ENCODE measurements at regions not wholly inside any gene's neighbourhood (a gene's known extent, or its start where the extent isn't known, plus 50 kb on each side); places are given as distances from the start of the nearest gene placed in this dataset.
A peak's percentile ranks its signal among the peaks of the same experiment; 100 is the strongest.

DNA sequence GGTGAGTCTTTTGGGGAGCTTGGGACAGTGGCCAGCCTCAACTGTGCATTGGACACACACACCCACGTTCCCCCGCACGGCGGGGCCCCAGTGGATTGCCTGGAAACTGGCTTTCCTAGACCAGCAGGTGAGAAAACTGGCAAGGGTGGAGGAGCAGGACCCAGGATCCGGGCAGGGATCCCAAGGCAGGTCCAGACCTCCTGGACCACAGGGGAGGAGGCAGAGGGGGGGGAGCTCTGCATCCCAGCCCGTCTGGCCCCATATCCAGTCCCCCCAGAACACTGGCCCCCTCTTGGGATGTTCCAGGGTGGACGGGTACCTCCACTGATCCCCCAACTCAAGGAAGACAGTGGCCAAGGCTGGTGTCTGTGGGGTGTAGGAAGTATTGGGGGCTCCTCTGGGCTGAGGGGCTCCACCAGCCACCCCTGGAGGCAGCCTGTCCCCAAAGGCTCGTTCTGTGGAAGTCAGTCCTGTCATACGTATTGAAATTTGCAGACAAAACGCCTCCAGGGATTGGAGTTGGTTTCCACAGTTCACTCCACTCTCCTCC lies 89.3 kb upstream of the LINC01488 start:
- no peaks in the 10 kb centered on the region for H3K27me3 ChIP-seq (replicated peaks in 1 of 4; ENCODE audit: control insufficient read depth in 3 of 4, extremely low read depth in 1 of 4, insufficient read depth in 3 of 4, low read length in 3 of 4)
- peaks cover 8 to 20% of the 10 kb centered on the region in 2 experiments for H3K9me3 ChIP-seq (ENCODE audit: insufficient read depth in 2 of 2, low read depth in 1 of 2, low read length in 1 of 2)
- no peak overlapping the region for H3K14ac ChIP-seq (ENCODE audit: insufficient read length)
- FAIRE-seq (no peak), DNase-seq (ENCODE audit: low read depth in 1 of 2, low spot score in 2 of 2) (no peak)
- no peak overlapping the region for H3K4me2 ChIP-seq (ENCODE audit: insufficient read depth in 1 of 2, low read depth in 2 of 2, low read length in 2 of 2)
- H2BK15ac ChIP-seq (ENCODE audit: low read length), result no peak overlapping the region
- ChIA-PET POLR2A (ENCODE audit: partially characterized antibody) (interaction anchor here (1.7 kb wide), 1 partner anchor 10 kb away, joined by 4 read pairs; no protein-coding TSS in a partner anchor), CTCF (ENCODE audit: partially characterized antibody) (no interaction called here)
- no peak overlapping the region for H4K91ac ChIP-seq (replicated peaks; ENCODE audit: insufficient read length, low read length)
- no peaks in the 10 kb centered on the region for H3K79me1 ChIP-seq (ENCODE audit: low read depth, low read length)
- H3K36me3 ChIP-seq (ENCODE audit: control insufficient read depth in 2 of 4, insufficient read depth in 4 of 4, low read length in 3 of 4), result no peaks in the 10 kb centered on the region
- H3K4me3 ChIP-seq (ENCODE audit: extremely low read depth in 1 of 4, insufficient read depth in 2 of 4, low read depth in 3 of 4, low read length in 4 of 4), result no peak overlapping the region
- no peak overlapping the region for H2AFZ ChIP-seq (ENCODE audit: low read length)
- H3K23ac ChIP-seq (ENCODE audit: insufficient read length), result no peak overlapping the region
- no peak overlapping the region for H3K9ac ChIP-seq (replicated peaks in 1 of 4; ENCODE audit: extremely low read depth in 1 of 4, low read depth in 3 of 4, low read length in 3 of 4)
- H2BK12ac ChIP-seq (ENCODE audit: low read depth, low read length), result no peak overlapping the region
- no peak overlapping the region for H2BK120ac ChIP-seq (replicated peaks; ENCODE audit: low read depth, low read length)
- H4K5ac ChIP-seq (ENCODE audit: insufficient read length, low read depth, low read length), result no peak overlapping the region
- no peak overlapping the region for H3K4ac ChIP-seq (replicated peaks; ENCODE audit: insufficient read length, low read depth, low read length)
- H2BK20ac ChIP-seq (ENCODE audit: low read length), result no peak overlapping the region
- H3K18ac ChIP-seq (ENCODE audit: extremely low read depth, low read length), result no peak overlapping the region
- no peaks in the 10 kb centered on the region for H4K20me1 ChIP-seq (replicated peaks in 1 of 2; ENCODE audit: control insufficient read depth in 1 of 2, insufficient read depth in 2 of 2, low read length in 2 of 2)
- no peak overlapping the region for H2AK5ac ChIP-seq (ENCODE audit: low read depth, low read length)
- no peak overlapping the region for H3K56ac ChIP-seq (replicated peaks; ENCODE audit: insufficient read length, low read depth, low read length)
- no peak overlapping the region for H3K27ac ChIP-seq (ENCODE audit: low read depth, low read length)
- WGBS, 2 experiments (ENCODE audit: extremely low coverage in 1 of 2, insufficient coverage in 1 of 2, insufficient read length in 1 of 2, insufficient replicate concordance in 2 of 2, low coverage in 1 of 2, low lambda C conversion rate in 2 of 2, missing lambda C conversion rate in 1 of 2), result 87% methylated on average over 9 of the region's 10 CpGs; no CpG with 5 or more reads in 1 of the 2 experiments
- H3K23me2 ChIP-seq (ENCODE audit: low read depth, low read length), result no peaks in the 10 kb centered on the region
- H2BK5ac ChIP-seq (ENCODE audit: low read depth, low read length), result no peak overlapping the region
- H4K8ac ChIP-seq (ENCODE audit: extremely low read depth, insufficient read depth, low read length), result peak overlapping the region; percentile 5; the same call in 1 of the 2 replicates
- H3K79me2 ChIP-seq (ENCODE audit: control insufficient read depth in 1 of 2, insufficient read depth in 2 of 2, low read length in 2 of 2), result no peaks in the 10 kb centered on the region
- no peaks in the 10 kb centered on the region for H3K4me1 ChIP-seq (replicated peaks in 1 of 4; ENCODE audit: control insufficient read depth in 3 of 4, insufficient read depth in 4 of 4, low read length in 3 of 4)
- TF ChIP-seq POLR2AphosphoS5 (IDR thresholded peaks at IDR 0.05; ENCODE audit: low read depth, low read length), result no peak
- TF ChIP-seq, protein P1, sequence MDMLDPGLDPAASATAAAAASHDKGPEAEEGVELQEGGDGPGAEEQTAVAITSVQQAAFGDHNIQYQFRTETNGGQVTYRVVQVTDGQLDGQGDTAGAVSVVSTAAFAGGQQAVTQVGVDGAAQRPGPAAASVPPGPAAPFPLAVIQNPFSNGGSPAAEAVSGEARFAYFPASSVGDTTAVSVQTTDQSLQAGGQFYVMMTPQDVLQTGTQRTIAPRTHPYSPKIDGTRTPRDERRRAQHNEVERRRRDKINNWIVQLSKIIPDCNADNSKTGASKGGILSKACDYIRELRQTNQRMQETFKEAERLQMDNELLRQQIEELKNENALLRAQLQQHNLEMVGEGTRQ (IDR thresholded peaks at IDR 0.05; ENCODE audit: low read length), result no peak
- no peak for TF ChIP-seq KDM4A (IDR thresholded peaks at IDR 0.05; ENCODE audit: low read depth, low read length, severe bottlenecking)
- TF ChIP-seq SAP30 (IDR thresholded peaks at IDR 0.05; ENCODE audit: insufficient read depth, insufficient replicate concordance, low read length), result no peak
- TF ChIP-seq JUN (IDR thresholded peaks at IDR 0.05; ENCODE audit: low read depth, low read length), result no peak
- no peak for TF ChIP-seq BRCA1 (IDR thresholded peaks at IDR 0.05; ENCODE audit: low read depth, low read length)
- TF ChIP-seq, protein P2, sequence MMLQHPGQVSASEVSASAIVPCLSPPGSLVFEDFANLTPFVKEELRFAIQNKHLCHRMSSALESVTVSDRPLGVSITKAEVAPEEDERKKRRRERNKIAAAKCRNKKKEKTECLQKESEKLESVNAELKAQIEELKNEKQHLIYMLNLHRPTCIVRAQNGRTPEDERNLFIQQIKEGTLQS (IDR thresholded peaks at IDR 0.05; ENCODE audit: insufficient read depth, low read depth, low read length), result no peak
- no peak for TF ChIP-seq EP300 (IDR thresholded peaks at IDR 0.05; ENCODE audit: borderline replicate concordance in 1 of 2, low read depth in 2 of 2, low read length in 2 of 2)
- TF ChIP-seq BACH1 (IDR thresholded peaks at IDR 0.05; ENCODE audit: low read length), result no peak
- no peak for TF ChIP-seq CTBP2 (IDR thresholded peaks at IDR 0.05; ENCODE audit: borderline replicate concordance, insufficient read depth, insufficient read length, low read length)
- no peak for TF ChIP-seq RFX5 (IDR thresholded peaks at IDR 0.05; ENCODE audit: borderline replicate concordance, low read depth, low read length)
- TF ChIP-seq TAF7 (optimal IDR thresholded peaks at IDR 0.05; ENCODE audit: borderline replicate concordance, low read depth, low read length), result no peak

Data from H1 (cell line).